Hepatocyte (in vitro differentiated cells): ENCODE measurements at regions not wholly inside any gene's neighbourhood (a gene's known extent, or its start where the extent isn't known, plus 50 kb on each side); places are given as distances from the start of the nearest gene placed in this dataset.

Experiments
- DNase-seq: peaks from one replicate; pipeline ENCODE4 v3.0.0-alpha.2; 2016; ENCODE audit warnings: low spot score
- H2AFZ ChIP-seq: fragments of 200-600 bp; sonication (generic); 2 replicates; pipeline ENCODE4 v1.6.0; 2016; ENCODE audit warnings: antibody characterized with exemption, mild to moderate bottlenecking
- H3K27ac ChIP-seq: fragments of 200-600 bp; sonication (generic); 2 replicates; pipeline ENCODE4 v1.5.1; 2016; ENCODE audit warnings: mild to moderate bottlenecking
- H3K27me3 ChIP-seq: fragments of 200-600 bp; sonication (generic); 2 replicates; pipeline ENCODE4 v1.6.1; 2016
- H3K36me3 ChIP-seq: fragments of 200-600 bp; sonication (generic); replicated peaks from 2 replicates; pipeline ENCODE4 v1.5.1; 2016; ENCODE audit warnings: low read depth; ENCODE audit not compliant: insufficient read depth
- H3K4me1 ChIP-seq: fragments of 200-600 bp; sonication (generic); 2 replicates; pipeline ENCODE4 v1.5.1; 2016; ENCODE audit warnings: mild to moderate bottlenecking, moderate library complexity; ENCODE audit not compliant: insufficient read depth
- H3K4me2 ChIP-seq: fragments of 200-600 bp; sonication (generic); 2 replicates; pipeline ENCODE4 v1.6.0; 2016
- H3K4me3 ChIP-seq: fragments of 200-600 bp; sonication (generic); 2 replicates; pipeline ENCODE4 v1.5.1; 2016; ENCODE audit warnings: mild to moderate bottlenecking
- H3K79me2 ChIP-seq: fragments of 200-600 bp; sonication (generic); 2 replicates; pipeline ENCODE4 v1.6.0; 2017; ENCODE audit warnings: mild to moderate bottlenecking
- H3K9me2 ChIP-seq: fragments of 200-600 bp; sonication (generic); replicated peaks from 2 replicates; pipeline ENCODE4 v1.6.0; 2017; ENCODE audit warnings: mild to moderate bottlenecking; ENCODE audit not compliant: insufficient read depth
- H3K9me3 ChIP-seq: fragments of 200-600 bp; sonication (generic); 2 replicates; pipeline ENCODE4 v1.5.1; 2016; ENCODE audit warnings: low read depth, mild to moderate bottlenecking
- H4K20me1 ChIP-seq: fragments of 200-600 bp; sonication (generic); 2 replicates; pipeline ENCODE4 v1.6.0; 2016; ENCODE audit warnings: mild to moderate bottlenecking; ENCODE audit not compliant: insufficient read depth, poor library complexity, severe bottlenecking
- CTCF ChIP-seq: fragments of 200-600 bp; sonication (generic); IDR thresholded peaks from 2 replicates; pipeline ENCODE4 v1.5.1; 2016; ENCODE audit warnings: antibody characterized with exemption, mild to moderate bottlenecking; ENCODE audit not compliant: poor library complexity
- EZH2 ChIP-seq: fragments of 200-600 bp; sonication (generic); IDR thresholded peaks from 2 replicates; pipeline ENCODE4 v1.6.1; 2016; ENCODE audit warnings: antibody characterized with exemption, mild to moderate bottlenecking, borderline replicate concordance
- EZH2phosphoT487 ChIP-seq: fragments of 200-600 bp; sonication (generic); IDR thresholded peaks from one replicate; pipeline ENCODE4 v1.6.1; 2018; ENCODE audit warnings: antibody characterized with exemption, mild to moderate bottlenecking, low read depth, moderate library complexity; ENCODE audit not compliant: unreplicated experiment, severe bottlenecking
- WGBS: methylation state at CpG from one replicate; pipeline ENCODE4 v1.1.6; 2016; ENCODE audit warnings: low lambda C conversion rate; ENCODE audit errors: missing lambda C conversion rate; 5-methylcytosine and 5-hydroxymethylcytosine counted together

GRCh38 chr3:178078953-178079352 is 457.3 kb upstream of the KCNMB2 start:
- H3K4me2 ChIP-seq: no peak overlapping the region
- no peak for DNase-seq
- no peak overlapping the region for H3K4me3 ChIP-seq
- peak overlapping the region; percentile 10 for H3K27ac ChIP-seq
- H4K20me1 ChIP-seq: no peaks in the 10 kb centered on the region
- peaks cover 19% of the 10 kb centered on the region for H3K4me1 ChIP-seq
- no peaks in the 10 kb centered on the region for H3K27me3 ChIP-seq
- H3K36me3 ChIP-seq: no peaks in the 10 kb centered on the region
- H3K9me2 ChIP-seq: no peaks in the 10 kb centered on the region
- H3K79me2 ChIP-seq: no peaks in the 10 kb centered on the region
- 38% methylated on average over 1 of the region's 1 CpG for WGBS
- TF ChIP-seq EZH2phosphoT487: no peak
- TF ChIP-seq EZH2: no peak
- TF ChIP-seq CTCF: no peak
- peak overlapping the region; percentile 27 for H2AFZ ChIP-seq
- no peaks in the 10 kb centered on the region for H3K9me3 ChIP-seq

- DNase-seq: no peak
- Histone ChIP-seq H2AFZ (no peak overlapping the region), H3K27ac (no peak overlapping the region)
Observed at GRCh38 chr3:178079966-178080365, 456.3 kb upstream of the KCNMB2 start.

GRCh38 chr3:178082326-178082906 is 453.8 kb upstream of the KCNMB2 start:
- Histone ChIP-seq H3K9me3 (no peaks in the 10 kb centered on the region), H3K27ac (peak overlapping the region; percentile 51)

More at GRCh38 chr3:178079966-178080365, 456.3 kb upstream of the KCNMB2 start:
- Histone ChIP-seq H3K4me3 (no peak overlapping the region), H3K4me1 (peaks cover 27% of the 10 kb centered on the region), H4K20me1 (no peaks in the 10 kb centered on the region), H3K27me3 (no peaks in the 10 kb centered on the region), H3K79me2 (no peaks in the 10 kb centered on the region), H3K9me3 (no peaks in the 10 kb centered on the region), H3K4me2 (no peak overlapping the region), H3K9me2 (no peaks in the 10 kb centered on the region), H3K36me3 (no peaks in the 10 kb centered on the region)
- TF ChIP-seq EZH2 (no peak), EZH2phosphoT487 (no peak), CTCF (no peak)
- WGBS: 68% methylated on average over 1 of the region's 1 CpG

More at GRCh38 chr3:178082326-178082906, 453.8 kb upstream of the KCNMB2 start:
- Histone ChIP-seq H3K36me3 (no peaks in the 10 kb centered on the region), H3K79me2 (no peaks in the 10 kb centered on the region), H3K4me3 (no peak overlapping the region), H3K4me2 (no peak overlapping the region), H2AFZ (no peak overlapping the region), H4K20me1 (no peaks in the 10 kb centered on the region), H3K27me3 (no peaks in the 10 kb centered on the region), H3K9me2 (no peaks in the 10 kb centered on the region), H3K4me1 (peaks cover 45% of the 10 kb centered on the region)
- TF ChIP-seq EZH2phosphoT487 (no peak), CTCF (no peak), EZH2 (no peak)
- 76% methylated on average over 4 of the region's 4 CpGs for WGBS
- DNase-seq: no peak
